H9 (cell line): ENCODE measurements at regions not wholly inside any gene's neighbourhood (a gene's known extent, or its start where the extent isn't known, plus 50 kb on each side); places are given as distances from the start of the nearest gene placed in this dataset.

Source experiments
- DNase-seq: peaks from one replicate; pipeline ENCODE4 v3.0.0-alpha.2; 2017
- H2AFZ ChIP-seq: one replicate; pipeline ENCODE4 v1.6.1; 2013; ENCODE audit warnings: mild to moderate bottlenecking, low read length, control low read depth, moderate library complexity
- H2AK5ac ChIP-seq: 2 replicates; pipeline ENCODE4 v1.6.1; 2013; ENCODE audit warnings: low read length, control low read depth, mixed read lengths; ENCODE audit not compliant: insufficient read length
- H2BK120ac ChIP-seq: one replicate; pipeline ENCODE4 v1.6.1; 2013; ENCODE audit warnings: low read depth, mild to moderate bottlenecking, low read length, control low read depth, inconsistent platforms; ENCODE audit not compliant: poor library complexity, severe bottlenecking
- H2BK12ac ChIP-seq: 2 replicates; pipeline ENCODE4 v1.6.1; 2013; ENCODE audit warnings: low read length, control low read depth, mixed read lengths, low read depth; ENCODE audit not compliant: insufficient read length
- H2BK15ac ChIP-seq: 2 replicates; pipeline ENCODE4 v1.6.1; 2013; ENCODE audit warnings: low read depth, low read length, control low read depth
- H2BK20ac ChIP-seq: one replicate; pipeline ENCODE4 v1.6.1; 2013; ENCODE audit warnings: low read depth, mild to moderate bottlenecking, low read length, control low read depth, inconsistent platforms; ENCODE audit not compliant: poor library complexity, severe bottlenecking
- H2BK5ac ChIP-seq: 2 replicates; pipeline ENCODE4 v1.6.1; 2013; ENCODE audit warnings: low read length, control low read depth, mixed read lengths; ENCODE audit not compliant: insufficient read length
- H3K14ac ChIP-seq: 2 replicates; pipeline ENCODE4 v1.6.1; 2013; ENCODE audit warnings: low read length, control low read depth; ENCODE audit not compliant: insufficient read depth
- H3K18ac ChIP-seq: 2 replicates; pipeline ENCODE4 v1.6.1; 2013; ENCODE audit warnings: low read depth, mild to moderate bottlenecking, mixed read lengths, low read length, control low read depth; ENCODE audit not compliant: insufficient read length
- H3K23ac ChIP-seq: 2 replicates; pipeline ENCODE4 v1.6.1; 2013; ENCODE audit warnings: low read length, control low read depth, mixed read lengths, low read depth; ENCODE audit not compliant: insufficient read length
- H3K23me2 ChIP-seq: 2 replicates; pipeline ENCODE4 v1.6.1; 2013; ENCODE audit warnings: low read depth, mild to moderate bottlenecking, mixed read lengths, low read length, control low read depth; ENCODE audit not compliant: insufficient read length, poor library complexity, severe bottlenecking
- H3K27ac ChIP-seq: 2 replicates; pipeline ENCODE4 v1.5.1; 2013; ENCODE audit warnings: low read length, control low read depth, mixed read lengths, low read depth; ENCODE audit not compliant: insufficient read length
- H3K27me3 ChIP-seq: 2 replicates; pipeline ENCODE4 v1.6.1; 2013; ENCODE audit warnings: low read length, control low read depth, inconsistent platforms; ENCODE audit not compliant: insufficient read depth
- H3K4ac ChIP-seq: 2 replicates; pipeline ENCODE4 v1.6.1; 2013; ENCODE audit warnings: low read depth, mild to moderate bottlenecking, control low read depth, inconsistent platforms, low read length, moderate library complexity
- H3K4me1 ChIP-seq: 2 replicates; pipeline ENCODE4 v1.6.1; 2013; ENCODE audit warnings: low read length, control low read depth, inconsistent platforms; ENCODE audit not compliant: insufficient read depth
- H3K4me2 ChIP-seq: 2 replicates; pipeline ENCODE4 v1.6.1; 2013; ENCODE audit warnings: low read length, control low read depth, mixed read lengths; ENCODE audit not compliant: insufficient read length, insufficient read depth
- H3K56ac ChIP-seq: 2 replicates; pipeline ENCODE4 v1.6.1; 2013; ENCODE audit warnings: low read depth, mild to moderate bottlenecking, mixed read lengths, low read length, control low read depth; ENCODE audit not compliant: insufficient read length
- H3K79me1 ChIP-seq: 2 replicates; pipeline ENCODE4 v1.6.1; 2013; ENCODE audit warnings: low read depth, mild to moderate bottlenecking, moderate library complexity, low read length, control low read depth, inconsistent platforms; ENCODE audit not compliant: insufficient read depth, poor library complexity, severe bottlenecking
- H3K79me2 ChIP-seq: 2 replicates; pipeline ENCODE4 v1.6.1; 2013; ENCODE audit warnings: low read length, control low read depth, inconsistent platforms; ENCODE audit not compliant: insufficient read depth
- H3K9ac ChIP-seq: 2 replicates; pipeline ENCODE4 v1.6.1; 2013; ENCODE audit warnings: low read length, control low read depth, mixed read lengths; ENCODE audit not compliant: insufficient read length; ENCODE audit errors: extremely low read depth
- H3K9me3 ChIP-seq: one replicate; pipeline ENCODE4 v1.6.1; 2013; ENCODE audit warnings: low read depth, low read length, inconsistent platforms; ENCODE audit not compliant: control insufficient read depth
- H3T11ph ChIP-seq: one replicate; pipeline ENCODE4 v1.6.1; 2013; ENCODE audit warnings: mild to moderate bottlenecking, low read length, control low read depth, inconsistent platforms
- H4K20me1 ChIP-seq: one replicate; pipeline ENCODE4 v1.6.1; 2013; ENCODE audit not compliant: control insufficient read depth, insufficient read length, insufficient read depth
- H4K5ac ChIP-seq: 2 replicates; pipeline ENCODE4 v1.6.1; 2013; ENCODE audit warnings: low read depth, mild to moderate bottlenecking, mixed read lengths, low read length, control low read depth; ENCODE audit not compliant: insufficient read length
- H4K8ac ChIP-seq: replicated peaks from 2 replicates; pipeline ENCODE4 v1.6.1; 2013; ENCODE audit warnings: low read length, control low read depth, mixed read lengths, low read depth; ENCODE audit not compliant: insufficient read length
- H4K91ac ChIP-seq: 2 replicates; pipeline ENCODE4 v1.6.1; 2013; ENCODE audit warnings: low read depth, mild to moderate bottlenecking, moderate library complexity, mixed read lengths, low read length, control low read depth; ENCODE audit not compliant: insufficient read length
- H3K27ac Mint-ChIP-seq, 3 experiments: 2 replicates in 2 of 3; 3 replicates in 1 of 3; pipeline ENCODE4 v1.8.0; 2020 to 2021; ENCODE audit warnings: mixed read lengths in 3 of 3, mild to moderate bottlenecking in 1 of 3, moderate library complexity in 1 of 3
- H3K27me3 Mint-ChIP-seq: 2 replicates; pipeline ENCODE4 v1.8.0; 2021; ENCODE audit warnings: low read depth, mild to moderate bottlenecking, moderate library complexity, mixed read lengths
- H3K36me3 Mint-ChIP-seq, 3 experiments: 2 replicates in 2 of 3; 3 replicates in 1 of 3; pipeline ENCODE4 v1.8.0; 2020 to 2021; ENCODE audit warnings: low read depth in 3 of 3, mixed read lengths in 3 of 3; ENCODE audit not compliant: insufficient read depth in 1 of 3
- H3K4me1 Mint-ChIP-seq, 2 experiments: 2 replicates each; pipeline ENCODE4 v1.8.0; 2020; ENCODE audit warnings: mixed read lengths in 2 of 2
- H3K4me3 Mint-ChIP-seq, 2 experiments: 2 replicates in 1 of 2; 3 replicates in 1 of 2; pipeline ENCODE4 v1.8.0; 2020 to 2021; ENCODE audit warnings: mild to moderate bottlenecking in 2 of 2, mixed read lengths in 2 of 2, moderate library complexity in 1 of 2
- H3K9me3 Mint-ChIP-seq, 2 experiments: 2 replicates in 1 of 2; 3 replicates in 1 of 2; pipeline ENCODE4 v1.8.0; 2020; ENCODE audit warnings: mild to moderate bottlenecking in 2 of 2, mixed read lengths in 2 of 2, moderate library complexity in 1 of 2
- CTCF ChIP-seq: fragments of 200-600 bp; sonication (generic); conservative IDR thresholded peaks from 3 replicates; pipeline ENCODE4 v1.8.0; 2021; ENCODE audit warnings: antibody characterized with exemption, mild to moderate bottlenecking
- WGBS: extraction: QIAGEN DNeasy Blood & Tissue Kit; methylation state at CpG from one replicate; pipeline ENCODE4 v1.1.7; 2013; ENCODE audit warnings: missing lambda C conversion rate, low lambda C conversion rate, mixed read lengths; ENCODE audit not compliant: insufficient read length; ENCODE audit errors: extremely low coverage; 5-methylcytosine and 5-hydroxymethylcytosine counted together

- H3K4ac ChIP-seq = no peak overlapping the region
- no peak overlapping the region for H3T11ph ChIP-seq
- H3K79me1 ChIP-seq = no peaks in the 10 kb centered on the region
- H4K20me1 ChIP-seq = no peaks in the 10 kb centered on the region
- Mint-ChIP-seq H3K27ac (no peak overlapping the region), H3K9me3 (no peaks in the 10 kb centered on the region), H3K4me3 (no peak overlapping the region), H3K27me3 (no peaks in the 10 kb centered on the region), H3K36me3 (no peaks in the 10 kb centered on the region; a peak in 1 of 7 replicates), H3K4me1 (no peaks in the 10 kb centered on the region)
- no peak for DNase-seq
- no peak overlapping the region for H3K27ac ChIP-seq
- no peak overlapping the region for H4K5ac ChIP-seq
- no peak overlapping the region for H4K8ac ChIP-seq
- H3K4me2 ChIP-seq = no peak overlapping the region
- H3K23ac ChIP-seq = no peak overlapping the region
- H4K91ac ChIP-seq = no peak overlapping the region
- no peak for TF ChIP-seq CTCF
- H3K9me3 ChIP-seq = no peaks in the 10 kb centered on the region
- H3K23me2 ChIP-seq = no peaks in the 10 kb centered on the region
- no peak overlapping the region for H2BK5ac ChIP-seq
- no peak overlapping the region for H2BK120ac ChIP-seq
- WGBS = no CpG with 5 or more reads among the region's 3 CpGs
- H3K4me1 ChIP-seq = no peaks in the 10 kb centered on the region
- no peak overlapping the region for H2AK5ac ChIP-seq
- H2BK15ac ChIP-seq = no peak overlapping the region
- H3K27me3 ChIP-seq = no peaks in the 10 kb centered on the region
- H3K9ac ChIP-seq = no peak overlapping the region
- no peaks in the 10 kb centered on the region for H3K79me2 ChIP-seq
- H2BK12ac ChIP-seq = no peak overlapping the region
- H2BK20ac ChIP-seq = no peak overlapping the region
- no peak overlapping the region for H2AFZ ChIP-seq
- no peak overlapping the region for H3K18ac ChIP-seq
- H3K14ac ChIP-seq = no peak overlapping the region
- H3K56ac ChIP-seq = no peak overlapping the region
Observed at GRCh38 chr7:84744385-84744784, 442.5 kb downstream of the SEMA3D start.
